Neural progenitor cell (in vitro differentiated cells): ENCODE measurements at regions not wholly inside any gene's neighbourhood (a gene's known extent, or its start where the extent isn't known, plus 50 kb on each side); places are given as distances from the start of the nearest gene placed in this dataset.

Experiments
- CTCF ChIP-seq: fragments of 200-600 bp; sonication (generic); IDR thresholded peaks from 2 replicates; pipeline ENCODE4 v1.5.1; 2017; ENCODE audit warnings: antibody characterized with exemption, mild to moderate bottlenecking
- EZH2 ChIP-seq: fragments of 200-600 bp; sonication (generic); IDR thresholded peaks from 2 replicates; pipeline ENCODE4 v1.6.1; 2017; ENCODE audit warnings: antibody characterized with exemption, mild to moderate bottlenecking, moderate library complexity
- EZH2phosphoT487 ChIP-seq: fragments of 200-600 bp; sonication (generic); IDR thresholded peaks from 2 replicates; pipeline ENCODE4 v1.6.1; 2017; ENCODE audit warnings: antibody characterized with exemption

- TF ChIP-seq CTCF (no peak), EZH2phosphoT487 (no peak), EZH2 (no peak)
Measured at GRCh38 chr14:100410056-100410565, 87.0 kb downstream of the SLC25A47 start.
